ENCODE measurements at regions not wholly inside any gene's neighbourhood (a gene's known extent, or its start where the extent isn't known, plus 50 kb on each side); places are given as distances from the start of the nearest gene placed in this dataset.

- DNase-seq: no peak
- H3K27ac Mint-ChIP-seq: no peak overlapping the region
- WGBS (ENCODE audit: insufficient coverage): no CpG with 5 or more reads among the region's 1 CpG
- Histone ChIP-seq H2AFZ (ENCODE audit: insufficient read depth, low read depth, low read length, poor library complexity, severe bottlenecking) (no peak overlapping the region), H4K20me1 (ENCODE audit: insufficient read depth, low read length) (no peaks in the 10 kb centered on the region), H3K9me3 (replicated peaks in 1 of 2; ENCODE audit: control insufficient read depth in 1 of 2, insufficient read depth in 1 of 2, low read length in 2 of 2) (no peaks in the 10 kb centered on the region), H3K79me2 (ENCODE audit: insufficient read depth, low read length) (no peaks in the 10 kb centered on the region), H3K4me1 (ENCODE audit: control insufficient read depth in 1 of 2, insufficient read depth in 2 of 2, low read length in 2 of 2) (no peaks in the 10 kb centered on the region), H3K4me3 (replicated peaks in 1 of 3; ENCODE audit: low read depth in 2 of 3, low read length in 3 of 3) (no peak overlapping the region), H3K9ac (ENCODE audit: insufficient read depth, low read length, poor library complexity, severe bottlenecking) (no peak overlapping the region), H3K36me3 (replicated peaks in 1 of 2; ENCODE audit: control insufficient read depth in 1 of 2, insufficient read depth in 2 of 2, low read length in 2 of 2) (no peaks in the 10 kb centered on the region), H3K27ac (ENCODE audit: low read depth in 1 of 2, low read length in 2 of 2) (no peak overlapping the region), H3K27me3 (ENCODE audit: control insufficient read depth in 2 of 2, insufficient read depth in 2 of 2, low read length in 2 of 2) (no peaks in the 10 kb centered on the region), H3K4me2 (replicated peaks; ENCODE audit: extremely low read depth, low read length, poor library complexity, severe bottlenecking) (no peak overlapping the region)
- H3K4me1 Mint-ChIP-seq: no peaks in the 10 kb centered on the region
- no peaks in the 10 kb centered on the region for H3K36me3 Mint-ChIP-seq
- no peak overlapping the region for H3K4me3 Mint-ChIP-seq
- TF ChIP-seq, protein P1, sequence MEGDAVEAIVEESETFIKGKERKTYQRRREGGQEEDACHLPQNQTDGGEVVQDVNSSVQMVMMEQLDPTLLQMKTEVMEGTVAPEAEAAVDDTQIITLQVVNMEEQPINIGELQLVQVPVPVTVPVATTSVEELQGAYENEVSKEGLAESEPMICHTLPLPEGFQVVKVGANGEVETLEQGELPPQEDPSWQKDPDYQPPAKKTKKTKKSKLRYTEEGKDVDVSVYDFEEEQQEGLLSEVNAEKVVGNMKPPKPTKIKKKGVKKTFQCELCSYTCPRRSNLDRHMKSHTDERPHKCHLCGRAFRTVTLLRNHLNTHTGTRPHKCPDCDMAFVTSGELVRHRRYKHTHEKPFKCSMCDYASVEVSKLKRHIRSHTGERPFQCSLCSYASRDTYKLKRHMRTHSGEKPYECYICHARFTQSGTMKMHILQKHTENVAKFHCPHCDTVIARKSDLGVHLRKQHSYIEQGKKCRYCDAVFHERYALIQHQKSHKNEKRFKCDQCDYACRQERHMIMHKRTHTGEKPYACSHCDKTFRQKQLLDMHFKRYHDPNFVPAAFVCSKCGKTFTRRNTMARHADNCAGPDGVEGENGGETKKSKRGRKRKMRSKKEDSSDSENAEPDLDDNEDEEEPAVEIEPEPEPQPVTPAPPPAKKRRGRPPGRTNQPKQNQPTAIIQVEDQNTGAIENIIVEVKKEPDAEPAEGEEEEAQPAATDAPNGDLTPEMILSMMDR (IDR thresholded peaks at IDR 0.05): no peak
- peaks cover 0 to 6% (median 0%) of the 10 kb centered on the region in 7 donors for H3K9me3 Mint-ChIP-seq
- peaks cover 0 to 2% (median 0%) of the 10 kb centered on the region in 3 donors for H3K27me3 Mint-ChIP-seq (ENCODE audit: low read depth in 3 of 3)
- intact Hi-C loops (cut with micrococcal nuclease): no loop called here
These were observed 464.6 kb downstream of the PCDH18 start for GRCh38 chr4:137067735-137068134.

DNA sequence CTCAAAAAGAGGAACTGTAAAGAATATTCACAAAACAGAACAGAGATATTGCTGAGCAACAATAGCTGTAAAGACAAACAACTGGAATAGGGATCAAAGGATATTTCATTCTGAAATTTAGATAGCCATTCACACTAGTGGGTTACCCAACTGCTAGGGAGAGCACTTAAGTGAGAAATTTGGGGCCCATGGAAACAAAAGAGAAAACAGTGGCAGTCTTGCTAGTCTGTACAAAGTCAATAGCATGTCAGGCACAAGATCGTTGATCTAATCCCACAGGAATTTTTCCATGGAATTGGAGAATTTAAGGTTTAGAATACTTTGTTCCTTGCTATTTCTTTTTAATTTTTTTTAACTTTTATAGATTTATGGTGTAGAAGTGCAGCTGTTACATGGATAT is 467.0 kb downstream of the PCDH18 start:
- Mint-ChIP-seq H3K4me1 (no peaks in the 10 kb centered on the region), H3K4me3 (no peak overlapping the region), H3K36me3 (no peaks in the 10 kb centered on the region), H3K27me3 (ENCODE audit: low read depth in 3 of 3) (no peaks in the 10 kb centered on the region), H3K9me3 (peaks cover 0 to 5% (median 0%) of the 10 kb centered on the region in 7 donors), H3K27ac (no peak overlapping the region)
- no peaks in the 10 kb centered on the region for H3K36me3 ChIP-seq (replicated peaks in 1 of 2; ENCODE audit: control insufficient read depth in 1 of 2, insufficient read depth in 2 of 2, low read length in 2 of 2)
- H3K9me3 ChIP-seq (replicated peaks in 1 of 2; ENCODE audit: control insufficient read depth in 1 of 2, insufficient read depth in 1 of 2, low read length in 2 of 2): no peaks in the 10 kb centered on the region
- no peak overlapping the region for H3K27ac ChIP-seq (ENCODE audit: low read depth in 1 of 2, low read length in 2 of 2)
- no peaks in the 10 kb centered on the region for H3K79me2 ChIP-seq (ENCODE audit: insufficient read depth, low read length)
- intact Hi-C loops (cut with micrococcal nuclease): no loop called here
- H3K9ac ChIP-seq (ENCODE audit: insufficient read depth, low read length, poor library complexity, severe bottlenecking): no peak overlapping the region
- no peaks in the 10 kb centered on the region for H3K4me1 ChIP-seq (ENCODE audit: control insufficient read depth in 1 of 2, insufficient read depth in 2 of 2, low read length in 2 of 2)
- no peak overlapping the region for H3K4me3 ChIP-seq (replicated peaks in 1 of 3; ENCODE audit: low read depth in 2 of 3, low read length in 3 of 3)
- H3K4me2 ChIP-seq (replicated peaks; ENCODE audit: extremely low read depth, low read length, poor library complexity, severe bottlenecking): no peak overlapping the region
- H3K27me3 ChIP-seq (ENCODE audit: control insufficient read depth in 2 of 2, insufficient read depth in 2 of 2, low read length in 2 of 2): no peaks in the 10 kb centered on the region
- DNase-seq: no peak
- no peaks in the 10 kb centered on the region for H4K20me1 ChIP-seq (ENCODE audit: insufficient read depth, low read length)
- TF ChIP-seq, protein P1 (IDR thresholded peaks at IDR 0.05): no peak
- no CpG with 5 or more reads among the region's 1 CpG for WGBS (ENCODE audit: insufficient coverage)
- H2AFZ ChIP-seq (ENCODE audit: insufficient read depth, low read depth, low read length, poor library complexity, severe bottlenecking): no peak overlapping the region
